ENCODE measurements at regions not wholly inside any gene's neighbourhood (a gene's known extent, or its start where the extent isn't known, plus 50 kb on each side); places are given as distances from the start of the nearest gene placed in this dataset.
"Not testable (repeated sequence)": the region's sequence is repeated elsewhere in the genome, so short reads cannot be mapped to it uniquely, and the experiment has no call there.

DNA sequence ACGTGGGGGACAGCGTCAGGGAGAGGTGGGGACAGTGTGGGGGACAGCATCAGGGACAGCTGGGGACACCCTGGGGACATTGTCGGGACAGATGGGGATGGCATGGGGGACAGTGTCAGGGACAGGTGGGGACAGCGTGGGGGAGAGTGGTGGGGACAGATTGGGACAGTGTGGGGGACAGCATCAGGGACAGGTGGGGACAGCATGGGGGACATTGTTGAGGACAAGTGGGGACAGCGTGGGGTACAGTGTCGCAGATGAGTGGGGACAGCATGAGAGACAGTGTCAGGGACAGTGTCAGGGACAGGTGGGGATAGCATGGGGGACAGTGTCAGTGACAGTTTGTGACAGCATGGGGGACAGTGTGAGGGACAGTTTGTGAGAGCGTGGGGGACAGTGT, 240.9 kb downstream of the TMEM121 start:
- no peak for DNase-seq

DNA sequence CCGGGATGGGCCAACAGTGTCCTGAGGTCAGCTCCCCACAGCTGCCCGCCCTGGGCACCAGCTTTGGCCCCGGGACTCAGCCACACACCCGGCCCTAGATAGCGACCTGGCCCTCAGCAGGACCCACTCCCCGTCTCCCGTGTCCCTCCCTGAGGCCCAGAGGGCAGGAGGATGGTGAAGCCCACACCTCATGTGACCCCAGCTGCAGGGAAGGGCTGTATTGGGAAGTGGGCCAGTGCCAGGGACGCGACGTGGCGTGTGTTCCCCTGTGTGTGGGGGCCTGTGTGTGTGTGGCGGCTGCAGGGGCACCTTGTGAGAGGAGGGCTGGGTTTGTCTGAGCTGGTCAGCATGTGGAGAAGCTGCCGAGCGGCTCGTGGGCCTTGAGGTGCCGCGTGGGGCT, 241.7 kb downstream of the TMEM121 start:
- not testable (repeated sequence) for DNase-seq

DNA sequence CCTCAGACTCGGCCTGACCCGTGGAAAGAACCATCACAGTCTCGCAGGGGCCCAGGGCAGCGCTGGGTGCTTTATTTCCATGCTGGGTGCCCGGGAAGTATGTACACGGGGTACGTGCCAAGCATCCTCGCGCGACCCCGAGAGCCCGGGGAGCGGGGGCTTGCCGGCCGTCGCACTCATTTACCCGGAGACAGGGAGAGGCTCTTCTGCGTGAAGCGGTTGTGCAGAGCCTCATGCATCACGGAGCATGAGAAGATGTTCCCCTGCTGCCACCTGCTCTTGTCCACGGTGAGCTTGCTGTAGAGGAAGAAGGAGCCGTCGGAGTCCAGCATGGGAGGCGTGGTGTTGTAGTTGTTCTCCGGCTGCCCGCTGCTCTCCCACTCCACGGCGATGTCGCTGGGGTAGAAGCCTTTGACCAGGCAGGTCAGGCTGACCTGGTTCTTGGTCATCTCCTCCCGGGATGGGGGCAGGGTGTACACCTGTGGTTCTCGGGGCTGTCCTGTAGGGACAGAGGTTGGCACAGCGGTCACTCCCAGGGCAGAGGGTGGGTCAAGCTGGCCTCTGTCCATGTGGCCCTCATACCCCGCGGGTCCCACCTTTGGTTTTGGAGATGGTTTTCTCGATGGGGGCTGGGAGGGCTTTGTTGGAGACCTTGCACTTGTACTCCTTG, 242.8 kb downstream of the TMEM121 start:
- DNase-seq: not testable (repeated sequence)

DNA sequence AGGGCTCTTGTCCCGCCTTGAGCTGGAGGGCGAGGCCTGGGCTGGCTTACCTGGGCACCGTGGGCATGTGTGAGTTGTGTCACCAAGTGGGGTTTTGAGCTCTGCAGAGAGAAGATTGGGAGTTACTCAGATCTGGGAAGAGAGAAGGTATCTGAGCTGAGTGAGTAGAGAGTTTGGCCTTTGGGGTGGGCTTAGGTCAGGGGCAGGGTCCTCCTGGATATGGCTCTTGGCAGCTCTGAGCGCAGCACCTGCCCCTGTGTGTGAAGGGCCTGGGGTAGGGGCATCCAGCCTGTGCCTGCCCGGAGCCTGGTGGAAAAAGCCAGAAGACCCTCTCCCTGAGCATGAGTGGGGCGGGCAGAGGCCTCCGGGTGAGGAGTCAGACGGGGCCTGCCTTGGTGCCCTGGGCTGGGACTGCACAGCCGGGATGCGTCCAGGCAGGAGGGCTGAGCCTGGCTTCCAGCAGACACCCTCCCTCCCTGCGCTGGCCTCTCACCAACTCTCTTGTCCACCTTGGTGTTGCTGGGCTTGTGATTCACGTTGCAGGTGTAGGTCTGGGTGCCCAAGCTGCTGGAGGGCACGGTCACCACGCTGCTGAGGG, 244.3 kb downstream of the TMEM121 start:
- DNase-seq: not testable (repeated sequence)

DNA sequence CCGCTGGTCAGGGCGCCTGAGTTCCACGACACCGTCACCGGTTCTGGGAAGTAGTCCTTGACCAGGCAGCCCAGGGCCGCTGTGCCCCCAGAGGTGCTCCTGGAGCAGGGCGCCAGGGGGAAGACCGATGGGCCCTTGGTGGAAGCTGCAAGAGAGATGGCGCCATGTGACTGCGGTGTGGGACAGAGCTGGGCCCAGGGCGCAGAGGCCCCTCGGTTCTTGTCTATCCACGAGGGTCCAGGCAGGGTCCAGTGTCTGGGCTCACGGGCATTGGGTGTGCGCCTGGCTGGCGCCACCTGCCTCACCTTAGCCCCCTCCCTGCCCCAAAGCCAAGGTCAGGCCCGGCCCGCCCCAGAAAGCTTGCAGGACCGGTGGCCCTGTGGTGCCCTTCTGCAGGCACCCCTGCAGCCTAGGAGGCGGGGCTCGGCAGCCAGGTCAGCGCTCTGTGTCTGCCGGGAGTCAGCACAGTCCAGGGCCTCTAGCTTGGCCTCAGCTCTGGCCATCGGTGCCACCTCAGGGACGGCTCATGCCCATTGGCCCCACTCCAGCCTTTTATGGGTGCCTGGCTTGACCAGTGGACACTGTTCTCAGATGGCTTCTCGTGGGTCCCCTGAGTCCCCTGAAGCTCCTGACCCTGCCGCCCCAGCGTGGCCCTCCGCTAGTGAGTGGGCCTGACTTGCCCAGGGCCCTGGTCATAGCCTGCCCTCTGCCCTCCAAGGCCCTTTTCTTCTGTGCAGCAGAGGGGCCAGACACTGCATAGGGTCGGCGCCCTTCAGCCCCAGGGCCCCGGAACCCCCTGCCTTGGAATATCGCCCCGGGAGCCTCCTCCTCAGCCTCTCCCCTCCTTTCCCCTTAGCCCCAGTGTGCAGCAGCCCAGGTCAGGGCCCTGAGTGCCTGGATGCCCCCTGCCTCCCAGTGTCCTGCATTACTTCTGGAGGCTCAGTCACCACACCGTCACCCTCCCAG, 245.2 kb downstream of the TMEM121 start:
- DNase-seq: not testable (repeated sequence)

DNA sequence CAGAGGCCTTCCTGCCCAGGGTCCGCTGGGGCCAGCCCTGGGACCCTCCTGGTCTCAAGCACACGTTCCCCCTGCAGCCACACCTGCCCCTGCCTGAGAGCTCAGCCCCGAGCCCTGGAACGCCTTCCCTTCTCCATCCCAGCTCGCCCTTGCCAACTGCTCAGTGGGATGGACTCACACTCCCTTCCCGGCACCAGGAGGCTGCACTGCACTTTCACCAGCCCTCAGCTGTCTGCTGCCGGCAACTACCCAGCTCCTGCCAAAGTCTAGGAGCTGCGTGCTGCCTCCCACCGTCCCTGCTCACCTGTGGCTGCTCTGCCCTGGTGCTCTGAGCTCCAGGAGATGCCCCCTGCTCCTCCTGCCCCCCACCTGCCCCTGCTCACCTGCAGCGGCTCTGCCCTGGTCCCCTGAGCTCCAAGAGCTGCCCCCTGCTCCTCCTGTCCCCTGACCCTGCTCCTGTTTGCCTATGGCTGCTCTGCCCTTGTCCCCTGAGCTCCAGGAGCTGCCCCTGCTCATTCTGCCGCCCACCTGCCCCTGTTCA, 246.4 kb downstream of the TMEM121 start:
- DNase-seq: not testable (repeated sequence)

DNA sequence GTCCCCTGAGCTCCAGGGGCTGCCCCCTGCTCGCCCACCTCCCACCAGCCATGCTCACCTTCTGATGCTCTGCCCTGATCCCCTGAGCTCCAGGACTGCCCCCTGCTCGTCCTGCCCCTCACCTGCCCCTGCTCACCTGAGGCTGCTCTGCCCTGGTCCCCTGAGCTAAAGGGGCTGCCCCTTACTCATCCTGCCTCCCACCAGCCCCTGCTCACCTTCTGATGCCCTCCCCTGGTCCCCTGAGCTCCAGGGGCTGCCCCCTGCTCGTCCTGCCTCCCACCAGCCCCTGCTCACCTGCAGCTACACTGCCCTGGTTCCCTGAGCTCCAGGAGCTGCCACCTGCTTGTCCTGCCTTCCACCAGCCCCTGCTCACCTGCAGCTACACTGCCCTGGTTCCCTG, 247.2 kb downstream of the TMEM121 start:
- no peak for DNase-seq

DNA sequence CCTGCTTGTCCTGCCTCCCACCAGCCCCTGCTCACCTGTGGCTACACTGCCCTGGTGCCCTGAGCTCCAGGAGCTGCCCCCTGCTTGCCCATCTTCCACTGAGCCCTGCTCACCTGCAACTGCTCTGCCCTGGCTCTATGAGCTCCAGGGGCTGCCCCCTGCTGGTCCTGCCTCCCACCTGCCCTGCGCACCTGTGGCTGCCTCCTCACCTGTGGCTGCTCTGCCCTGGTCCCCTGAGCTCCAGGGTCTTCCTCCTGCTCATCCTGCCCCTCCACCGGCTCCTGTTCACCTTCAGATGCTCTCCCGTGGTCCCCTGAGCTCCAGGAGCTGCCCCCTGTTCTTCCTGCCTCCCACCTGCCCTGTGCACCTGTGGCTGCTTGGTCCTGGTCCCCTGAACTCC, 247.6 kb downstream of the TMEM121 start:
- no peak for DNase-seq

DNA sequence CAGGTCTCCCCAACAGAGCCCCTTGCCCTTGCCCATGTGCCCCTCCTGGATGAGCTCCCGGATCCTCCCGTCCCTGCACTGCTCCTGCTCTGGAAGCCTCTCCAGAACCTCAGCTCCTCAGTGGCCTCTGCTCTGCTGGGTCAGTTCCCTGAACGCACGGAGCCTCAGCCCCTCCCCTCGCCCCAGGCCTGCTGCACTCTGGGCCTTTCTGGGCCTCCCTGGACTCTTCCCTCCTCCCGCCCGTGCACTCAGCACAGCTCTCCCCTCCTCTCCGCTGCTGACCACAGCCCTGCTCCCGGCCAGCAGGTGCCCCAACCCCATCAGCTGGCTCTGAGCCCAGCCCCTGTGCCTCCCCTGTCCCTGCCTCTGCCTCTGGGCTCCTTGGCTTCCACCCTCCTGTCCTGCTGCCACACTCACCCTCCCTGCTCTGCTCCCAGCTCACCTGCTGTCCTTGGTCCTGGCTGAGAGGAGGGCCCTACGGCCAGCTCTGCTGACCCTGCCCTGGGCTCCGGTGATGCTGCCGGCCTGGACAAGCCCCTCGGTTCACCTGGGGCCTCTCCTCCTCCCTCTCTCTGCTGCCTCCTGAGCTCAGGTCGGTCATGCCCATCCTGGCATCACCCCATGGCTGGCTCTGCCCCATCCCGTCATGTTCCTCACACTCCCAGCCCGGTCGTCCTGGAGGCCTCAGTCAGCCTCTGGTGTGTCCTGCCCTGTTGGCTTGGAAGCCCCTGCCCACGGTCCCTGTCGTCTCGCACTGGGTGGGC, 248.4 kb downstream of the TMEM121 start:
- DNase-seq: not testable (repeated sequence)

DNA sequence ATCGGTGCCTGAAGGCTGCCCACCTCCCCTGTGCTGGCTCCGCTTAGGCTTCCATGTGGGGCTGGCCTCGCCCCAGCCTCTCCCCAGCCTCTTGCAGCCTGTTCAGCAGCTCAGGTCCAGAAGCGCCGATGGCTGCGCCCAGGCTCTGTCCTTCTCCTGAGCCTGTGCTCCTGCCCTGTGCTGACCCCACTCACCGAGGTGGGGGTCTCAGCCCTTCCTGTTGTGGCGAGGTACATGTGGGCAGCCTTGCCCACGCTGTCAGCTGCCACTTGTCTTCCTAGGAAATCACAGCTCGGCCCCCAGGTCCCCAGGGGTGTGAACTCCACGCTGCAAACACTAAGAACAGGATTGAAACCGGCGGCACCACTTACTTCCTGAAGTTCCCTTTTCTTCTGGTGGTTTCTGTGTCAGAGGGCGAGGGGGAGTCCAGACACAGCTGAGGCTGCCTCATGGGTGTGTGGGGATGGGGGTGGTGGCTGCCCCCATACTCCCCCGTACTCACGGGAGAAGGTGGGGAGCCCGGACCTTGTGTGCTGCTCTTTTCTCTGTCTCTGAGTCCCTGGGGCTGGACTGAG, 249.1 kb downstream of the TMEM121 start:
- not testable (repeated sequence) for DNase-seq

DNA sequence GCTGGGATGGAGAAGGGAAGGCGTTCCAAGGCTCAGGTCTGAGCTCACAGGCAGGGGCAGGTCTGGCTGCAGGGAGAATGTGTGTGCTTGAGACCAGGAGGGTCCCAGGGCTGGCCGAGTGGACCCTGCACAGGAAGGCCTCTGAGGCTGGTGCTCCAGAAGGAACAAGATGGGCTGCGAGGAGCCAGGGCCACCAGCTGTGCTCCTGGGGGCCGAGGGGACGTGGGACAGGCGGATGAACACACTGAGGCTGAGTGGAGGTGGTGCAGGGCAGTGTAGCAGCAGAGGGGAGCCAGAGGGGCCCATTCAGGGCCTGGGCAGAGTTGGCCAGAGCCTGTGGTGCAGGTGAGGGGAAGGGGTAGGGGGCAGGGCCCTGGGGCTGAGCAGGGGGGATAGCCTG, 249.7 kb downstream of the TMEM121 start:
- not testable (repeated sequence) for DNase-seq

DNA sequence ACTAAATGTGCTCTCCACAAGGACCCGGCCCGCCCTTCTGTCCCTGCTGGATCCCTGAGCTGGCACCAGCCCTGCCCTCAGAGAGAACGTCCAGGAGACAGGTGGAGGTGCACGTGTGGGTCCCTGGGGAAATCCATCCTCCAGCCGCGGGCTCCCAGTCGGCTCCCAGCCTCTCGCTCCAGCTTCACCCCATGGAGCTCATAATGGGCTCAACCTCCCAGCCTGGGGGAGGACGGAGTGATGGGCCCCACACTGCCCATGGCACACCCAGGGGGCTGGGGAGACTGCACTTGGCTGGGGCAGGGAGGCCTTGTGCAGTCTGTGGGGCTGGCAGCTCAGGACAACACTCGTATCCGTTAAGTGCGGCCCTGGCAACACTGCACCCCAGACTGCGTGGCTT, 250.5 kb downstream of the TMEM121 start:
- no peak for DNase-seq

DNA sequence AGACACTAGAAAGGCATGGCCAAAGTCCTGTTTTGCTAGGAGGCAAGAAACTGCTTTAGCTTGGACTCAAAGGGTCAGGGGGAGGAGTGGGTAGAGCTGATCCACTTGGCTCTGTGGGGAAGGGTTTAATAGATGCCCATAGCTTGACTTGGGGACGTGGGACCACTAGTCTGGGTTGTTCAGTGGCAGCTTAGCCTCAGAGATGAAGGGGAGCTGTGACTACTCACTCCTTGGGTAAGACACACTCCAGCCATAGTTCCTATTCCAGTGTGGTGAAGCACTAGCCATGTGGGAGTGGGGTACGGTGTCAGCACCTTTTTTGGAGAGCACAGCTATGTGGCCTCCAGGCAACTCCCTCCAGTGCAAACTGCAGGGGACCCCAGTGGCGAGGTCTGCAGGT, 257.3 kb downstream of the TMEM121 start:
- no peak for DNase-seq

DNA sequence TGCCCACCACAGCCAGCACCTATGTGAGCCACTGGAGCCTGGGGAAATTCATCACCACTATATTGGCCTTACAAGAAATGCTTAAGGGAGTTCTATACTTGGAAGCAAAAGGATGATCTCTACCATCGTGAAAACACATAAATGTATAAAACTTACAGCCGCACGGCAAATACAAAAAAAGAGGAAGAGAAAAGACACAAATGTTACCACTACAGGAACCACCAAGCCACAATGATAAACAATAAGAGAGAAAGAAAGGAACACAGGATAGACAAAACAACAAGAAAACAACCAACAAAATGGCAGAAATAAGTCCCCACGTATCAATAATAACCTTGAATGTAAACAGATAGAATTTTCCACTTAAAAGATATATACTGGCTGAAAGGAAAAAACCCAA, 267.5 kb downstream of the TMEM121 start:
- no peak for DNase-seq

DNA sequence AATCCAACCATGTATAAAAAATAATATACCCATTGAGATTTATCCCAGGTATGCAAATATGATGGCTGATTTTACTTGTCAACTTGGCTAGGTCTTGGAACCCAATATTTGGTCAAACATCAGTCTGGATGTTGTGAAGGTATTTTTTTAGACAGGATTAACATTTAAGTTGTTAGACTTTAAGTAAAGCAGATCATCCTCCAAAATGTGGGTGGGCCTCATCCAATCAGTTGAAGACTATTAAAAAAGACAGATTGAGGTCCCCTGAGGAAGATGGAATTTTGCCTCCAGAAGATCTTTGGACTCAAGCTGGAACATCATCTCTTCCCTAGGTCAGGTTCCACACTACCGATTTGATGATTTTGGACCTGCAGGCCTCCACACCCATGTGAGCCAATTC, 271.2 kb downstream of the TMEM121 start:
- no peak for DNase-seq

DNA sequence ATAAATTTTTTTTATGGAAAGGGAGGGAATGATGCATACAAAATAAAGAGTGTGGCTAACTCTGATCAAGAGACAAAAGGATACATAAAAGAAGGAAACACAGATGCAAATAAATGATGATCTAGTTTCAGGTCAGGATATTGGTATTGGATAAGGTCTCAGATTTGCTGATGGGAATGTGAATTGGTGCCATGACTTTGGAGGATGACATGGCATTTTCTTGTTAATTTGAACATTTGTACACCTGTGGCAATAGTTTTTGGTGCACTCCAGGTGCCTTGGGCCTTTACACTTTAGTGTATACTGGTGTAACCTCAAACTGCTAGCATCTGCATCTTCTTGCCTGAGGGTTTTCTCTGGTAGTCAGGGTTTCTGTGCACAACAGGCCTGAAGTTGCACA, 279.3 kb downstream of the TMEM121 start:
- no peak for DNase-seq

DNA sequence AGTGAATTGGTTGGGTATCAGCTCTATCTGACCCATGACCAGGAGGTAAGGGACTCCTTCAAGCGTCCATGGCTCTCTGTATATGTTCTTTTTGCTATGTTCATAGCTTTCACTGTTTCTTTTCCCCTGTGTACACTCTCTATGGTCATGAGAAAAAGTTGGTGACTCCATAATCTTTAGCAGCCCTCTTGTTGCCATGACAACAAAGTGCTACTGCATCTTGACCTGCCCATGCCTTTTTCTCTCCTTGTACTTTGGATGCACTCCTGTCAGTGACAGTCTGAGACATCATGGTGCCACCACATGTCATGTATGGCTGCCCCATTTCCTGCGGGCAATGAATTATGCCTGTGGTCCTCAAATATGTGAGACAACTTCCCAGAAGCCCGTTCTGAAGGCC, 280.2 kb downstream of the TMEM121 start:
- no peak for DNase-seq

DNA sequence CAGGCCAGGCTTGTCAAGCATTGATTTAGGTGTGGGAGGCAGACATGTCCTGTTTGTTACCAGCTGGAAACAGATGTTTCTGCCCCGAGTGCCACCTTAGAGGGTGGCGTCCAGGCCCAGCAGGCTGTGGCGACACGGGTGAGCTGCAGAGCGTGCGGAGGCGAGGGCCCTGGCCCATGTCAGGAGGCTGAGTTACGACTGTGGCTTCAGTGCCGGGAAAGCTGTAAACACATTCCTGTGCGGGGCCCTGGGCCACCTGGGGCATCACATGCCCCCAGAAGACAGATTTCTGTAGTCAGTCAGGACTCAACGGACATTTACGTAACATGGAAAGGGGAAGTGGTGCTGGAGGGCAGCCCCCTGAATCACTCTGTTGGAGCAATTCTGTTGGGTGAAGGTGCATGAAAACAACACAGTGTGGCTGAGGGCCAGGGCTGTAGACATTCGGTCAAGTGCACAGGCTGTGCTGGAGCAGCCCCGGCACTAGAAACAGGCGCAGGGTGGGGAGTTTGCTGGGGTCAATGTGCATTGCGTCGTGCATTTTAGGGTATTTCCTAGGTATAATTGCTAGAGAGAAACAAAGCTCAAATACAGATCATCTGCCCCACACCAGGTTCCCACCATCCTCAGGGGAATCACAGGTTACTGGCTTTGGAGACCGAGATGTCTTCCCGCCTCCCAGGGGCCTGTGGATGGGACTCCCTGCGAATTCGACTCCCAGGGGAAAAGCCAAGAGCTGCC, 291.8 kb downstream of the TMEM121 start:
- DNase-seq: no peak

DNA sequence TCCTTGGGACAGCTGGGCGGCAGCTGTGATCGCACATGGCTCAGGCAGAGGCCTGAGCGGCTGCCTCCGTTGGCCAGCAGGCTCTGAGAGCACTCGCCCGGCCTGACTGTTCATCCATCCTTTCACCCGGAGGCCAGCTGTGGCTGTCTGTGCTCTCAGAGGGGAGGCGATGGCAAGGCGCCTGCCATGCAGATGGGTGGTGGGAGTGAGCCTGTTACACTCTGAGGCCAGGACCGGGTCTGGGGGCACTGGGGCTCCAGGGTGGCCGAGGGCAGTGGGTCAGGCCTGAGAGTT, 292.3 kb downstream of the TMEM121 start:
- no peak for DNase-seq

DNA sequence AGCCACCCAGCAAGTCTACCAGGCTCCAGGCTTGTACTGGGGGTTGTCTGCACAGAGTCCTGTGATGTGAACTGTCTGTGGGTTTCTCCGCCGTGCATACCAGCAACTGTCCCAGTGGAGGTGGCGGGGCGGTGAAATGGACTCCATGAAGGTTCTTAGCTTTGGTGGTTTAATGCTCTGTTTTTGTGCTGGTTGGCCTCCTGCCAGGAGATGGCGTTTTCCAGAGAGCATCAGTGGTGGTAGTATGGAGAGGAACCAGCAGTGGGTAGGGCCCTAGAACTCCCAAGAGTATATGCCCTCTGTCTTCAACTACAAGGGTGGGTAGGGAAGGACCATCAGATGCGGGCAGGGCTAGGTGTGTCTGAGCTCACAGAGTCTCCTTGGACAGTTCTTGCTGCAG, 303.8 kb downstream of the TMEM121 start:
- no peak for DNase-seq

DNA sequence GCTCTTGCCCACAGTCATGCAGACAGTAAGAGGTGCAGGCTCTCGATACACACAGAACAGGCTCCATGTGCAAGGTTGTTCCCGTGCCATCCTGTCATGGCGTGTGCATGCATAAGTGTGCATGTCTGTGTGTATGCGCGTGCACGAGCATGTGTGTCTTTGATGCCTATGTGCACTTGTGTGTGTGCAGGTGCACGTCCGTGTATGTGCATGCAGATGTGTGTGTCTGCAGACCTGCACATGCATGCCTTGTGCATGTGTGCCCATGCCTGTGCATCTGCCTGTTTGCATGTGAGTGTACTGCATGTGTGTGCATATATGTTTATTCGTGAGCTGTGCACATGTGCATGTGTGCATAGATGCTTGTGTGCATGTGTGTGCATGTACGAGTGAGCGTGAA, 309.8 kb downstream of the TMEM121 start:
- no peak for DNase-seq

DNA sequence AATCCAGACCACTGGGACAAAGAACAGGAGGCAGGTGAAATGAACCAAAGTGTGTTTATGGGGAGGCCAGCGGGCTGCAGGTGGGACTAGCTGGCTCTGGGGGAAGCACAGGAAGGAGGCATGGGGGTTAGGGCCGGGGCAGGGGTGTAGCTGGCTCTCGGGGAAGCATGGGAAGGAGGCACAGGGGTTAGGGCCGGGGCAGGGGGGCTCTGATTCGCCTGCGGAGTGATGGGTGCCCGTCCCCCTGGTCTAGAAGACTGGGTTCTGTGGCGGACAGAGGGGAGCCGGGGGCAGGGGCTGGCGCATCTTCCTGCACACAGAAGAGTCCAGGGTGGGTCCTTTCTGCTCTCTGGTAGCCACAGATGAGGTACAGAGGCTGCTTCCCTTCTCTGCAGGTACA, 310.3 kb downstream of the TMEM121 start:
- no peak for DNase-seq

Data from GOT3 (cell line).